HPDE6-E6E7 (cell line): ENCODE measurements at regions not wholly inside any gene's neighbourhood (a gene's known extent, or its start where the extent isn't known, plus 50 kb on each side); places are given as distances from the start of the nearest gene placed in this dataset.
A peak's percentile ranks its signal among the peaks of the same experiment; 100 is the strongest.
"Not testable (repeated sequence)": the region's sequence is repeated elsewhere in the genome, so short reads cannot be mapped to it uniquely, and the experiment has no call there.

Experiments
- DNase-seq: peaks from one replicate; pipeline ENCODE4 v3.0.0; 2011; ENCODE audit warnings: missing footprints; ENCODE audit errors: extremely low spot score

DNA sequence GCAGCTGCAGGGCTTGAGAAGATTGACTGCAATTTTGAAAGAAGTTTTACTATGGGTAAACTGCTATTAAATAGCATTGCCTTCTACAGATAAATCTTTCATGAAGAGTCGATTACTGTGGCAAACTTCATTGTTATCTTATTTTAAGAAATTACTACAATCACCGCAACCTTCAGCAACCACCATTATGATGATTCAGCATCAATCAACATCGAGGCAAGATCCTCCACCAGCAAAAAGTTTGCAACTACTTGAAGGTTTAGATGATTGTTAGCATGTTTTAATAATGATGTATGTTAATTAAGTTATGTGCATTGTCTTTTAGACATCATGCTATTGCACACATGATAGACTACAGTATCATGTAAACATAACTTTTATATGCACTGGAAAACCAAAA is 1511.0 kb downstream of the FSTL5 start:
- DNase-seq: no peak

- DNase-seq: no peak
Measured at GRCh38 chr4:160675550-160675949, 1488.2 kb downstream of the FSTL5 start.

DNA sequence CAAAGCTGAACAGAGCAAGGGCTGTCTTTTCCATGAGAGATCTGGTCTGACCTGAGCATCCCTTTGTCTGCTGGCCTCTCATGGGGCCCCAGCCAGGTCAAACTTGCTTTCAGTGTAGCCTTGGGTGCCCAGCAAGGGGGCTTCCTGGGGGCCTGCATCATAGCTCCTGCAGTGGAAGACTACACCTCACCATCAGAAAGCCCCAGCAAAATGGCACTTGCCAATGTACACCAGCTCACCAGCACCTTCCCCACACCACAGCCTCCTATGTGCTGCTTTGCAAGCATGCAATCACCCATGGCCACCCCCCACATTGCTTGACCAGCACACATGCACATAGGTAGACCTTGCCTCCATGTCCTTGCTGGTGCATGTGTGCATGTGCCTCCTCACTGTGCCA is 1478.1 kb downstream of the FSTL5 start:
- no peak for DNase-seq

DNA sequence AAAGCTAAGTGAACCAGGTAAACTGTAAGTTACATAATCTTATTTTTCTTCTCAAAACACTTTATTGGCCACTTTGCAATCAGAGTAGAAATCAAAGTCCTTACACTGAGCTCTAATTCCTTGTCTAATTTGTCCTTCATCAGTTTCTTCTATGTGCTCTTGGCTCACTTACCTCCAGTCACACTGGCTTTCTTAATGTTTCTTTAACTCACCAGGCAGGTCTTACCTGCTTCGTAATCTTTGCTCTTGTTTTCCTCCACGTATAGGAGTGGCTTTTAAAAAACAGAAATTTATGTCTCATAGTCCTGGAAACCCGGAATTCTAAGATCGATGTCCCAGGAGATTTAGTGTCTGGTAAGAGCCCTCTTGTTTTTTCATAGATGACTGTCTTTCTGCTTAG is 1462.1 kb downstream of the FSTL5 start:
- DNase-seq: no peak

DNA sequence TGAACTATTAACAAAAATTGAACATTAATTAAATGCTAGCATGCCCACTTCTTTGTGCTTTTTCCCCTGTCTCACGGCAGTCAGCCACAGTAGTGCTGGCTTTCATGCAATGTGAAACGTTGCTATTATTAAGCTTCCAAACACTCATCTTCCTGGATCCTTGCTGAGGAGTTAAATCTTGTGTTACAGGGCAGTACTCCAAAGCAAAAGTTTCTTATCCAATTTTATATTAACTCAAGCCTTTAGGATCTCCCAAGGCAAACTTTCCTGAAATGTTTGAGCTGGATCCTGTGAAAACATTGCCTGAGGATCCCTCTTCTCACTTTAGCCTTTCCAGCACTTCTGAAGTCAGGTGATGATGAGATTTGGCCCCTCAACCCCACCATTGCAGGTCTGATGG is 1454.8 kb downstream of the FSTL5 start:
- no peak for DNase-seq

DNA sequence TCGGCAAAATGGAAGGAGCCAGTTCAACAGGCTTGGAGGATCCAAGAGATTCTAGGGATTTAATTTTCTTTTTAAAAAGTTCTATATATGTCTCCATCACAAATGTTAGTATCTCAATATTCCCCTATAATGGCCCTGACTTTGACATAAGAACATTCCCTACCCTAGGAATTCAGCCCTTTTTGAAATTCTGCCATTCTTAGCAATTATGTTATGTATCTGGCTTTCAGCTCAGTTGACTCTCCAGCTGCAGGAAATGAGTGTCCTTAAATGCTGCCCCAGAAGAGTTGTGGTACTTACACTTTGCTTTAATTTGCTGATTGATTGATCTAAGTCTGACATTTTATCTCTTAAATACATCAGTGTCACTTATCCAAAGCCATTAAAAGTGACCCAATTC is 1454.3 kb downstream of the FSTL5 start:
- no peak for DNase-seq

DNA sequence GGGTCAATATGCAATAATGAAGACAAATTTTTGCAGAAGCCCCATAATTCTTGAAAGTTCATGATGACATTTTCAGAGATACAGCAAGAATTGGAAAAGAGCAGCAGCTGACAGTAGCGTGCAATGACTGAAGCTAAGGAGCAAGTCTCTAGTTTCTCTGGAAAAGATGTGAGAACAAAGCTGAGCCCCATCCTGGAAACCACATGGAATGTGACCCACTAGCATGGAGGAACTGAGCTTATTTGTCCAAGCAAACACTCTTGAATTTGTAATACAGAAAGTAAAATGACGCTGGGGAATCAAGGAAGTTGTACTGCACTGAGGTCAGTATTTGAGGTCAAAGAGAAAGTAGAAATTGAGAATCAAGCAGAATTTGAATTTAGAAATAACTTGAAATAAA is 1447.2 kb downstream of the FSTL5 start:
- no peak for DNase-seq

DNA sequence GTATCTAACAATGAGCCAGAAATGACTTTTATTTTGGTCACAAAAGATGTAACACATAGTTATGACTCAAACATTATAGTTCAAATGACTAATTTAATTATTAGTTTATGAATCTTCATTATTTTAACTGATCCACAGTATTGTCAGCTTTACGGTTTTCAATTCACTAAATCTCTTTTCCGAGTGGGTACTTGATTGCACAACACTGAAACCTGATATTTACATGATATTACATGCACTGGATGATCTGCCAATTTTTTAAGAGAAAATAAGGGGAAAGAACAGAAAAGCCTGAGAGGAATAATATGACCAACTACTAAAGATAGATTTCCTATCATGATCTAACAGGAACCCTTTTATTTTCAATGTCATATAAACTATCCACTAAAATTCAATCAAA is 1446.0 kb downstream of the FSTL5 start:
- no peak for DNase-seq

GRCh38 chr4:160724063-160724462 is 1439.7 kb downstream of the FSTL5 start:
- no peak for DNase-seq

- no peak for DNase-seq
Measured at GRCh38 chr4:160745126-160745525, 1418.7 kb downstream of the FSTL5 start.

DNA sequence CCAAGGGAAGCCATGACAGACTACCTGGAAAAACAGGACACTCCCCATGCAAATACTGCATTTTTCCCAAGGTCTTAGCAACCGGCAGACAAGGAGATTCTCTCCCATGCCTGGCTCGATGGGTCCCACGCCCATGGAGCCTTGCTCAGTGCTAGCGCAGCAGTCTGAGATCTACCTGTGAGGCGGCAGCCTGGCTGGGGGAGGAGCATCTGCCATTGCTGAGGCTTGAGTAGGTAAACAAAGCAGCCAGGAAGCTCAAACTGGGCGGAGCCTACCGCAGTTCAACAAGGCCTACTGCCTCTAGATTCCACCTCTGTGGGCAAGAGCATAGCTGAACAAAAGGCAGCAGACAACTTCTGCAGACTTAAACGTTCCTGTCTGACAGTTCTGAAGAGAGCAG is 1417.2 kb downstream of the FSTL5 start:
- not testable (repeated sequence) for DNase-seq

GRCh38 chr4:160772668-160773067 is 1391.1 kb downstream of the FSTL5 start:
- peak; percentile 1 for DNase-seq

- no peak for DNase-seq
Measured at GRCh38 chr4:160795216-160795615, 1368.6 kb downstream of the FSTL5 start.

- no peak for DNase-seq
Measured at GRCh38 chr4:160808174-160808573, 1355.6 kb downstream of the FSTL5 start.

DNA sequence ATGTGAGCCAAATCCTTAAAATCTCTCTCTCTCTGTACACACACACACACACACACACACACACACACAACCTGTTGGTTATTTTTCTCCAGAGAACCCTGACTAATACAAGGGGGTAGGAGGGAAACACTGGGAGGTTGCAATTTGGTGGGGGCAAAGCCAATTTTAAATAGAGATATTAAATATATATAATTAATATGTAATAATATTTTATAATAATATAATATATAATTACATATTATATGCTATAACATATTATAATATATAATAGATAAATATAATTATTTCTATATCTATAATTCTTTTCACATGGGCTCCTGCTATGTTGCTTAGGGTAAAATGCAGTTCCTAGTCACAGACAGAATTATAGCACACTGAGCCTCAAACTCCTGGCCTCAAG is 1354.2 kb downstream of the FSTL5 start:
- DNase-seq: no peak

GRCh38 chr4:160810424-160810823 is 1353.4 kb downstream of the FSTL5 start:
- no peak for DNase-seq

- DNase-seq: no peak
Measured at GRCh38 chr4:160810941-160811340, 1352.9 kb downstream of the FSTL5 start.

DNA sequence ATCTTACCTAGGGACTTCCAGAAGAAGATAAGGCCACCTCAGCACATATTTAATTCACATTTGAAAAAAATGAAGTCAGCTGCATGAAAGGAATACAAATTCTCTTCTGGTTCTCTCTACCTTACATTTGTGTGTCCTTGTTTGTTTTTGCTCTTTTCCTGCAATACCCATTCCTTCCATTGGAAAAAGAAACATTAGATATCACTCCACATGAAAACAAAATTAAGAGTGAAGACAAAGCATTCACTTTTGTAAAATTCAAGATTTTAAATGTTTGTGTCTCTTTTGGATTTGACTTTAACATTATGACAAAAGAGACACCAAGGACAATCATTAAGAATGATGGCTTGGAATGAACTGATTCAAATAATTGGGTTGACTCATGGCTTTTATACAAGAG is 1351.8 kb downstream of the FSTL5 start:
- no peak for DNase-seq

DNA sequence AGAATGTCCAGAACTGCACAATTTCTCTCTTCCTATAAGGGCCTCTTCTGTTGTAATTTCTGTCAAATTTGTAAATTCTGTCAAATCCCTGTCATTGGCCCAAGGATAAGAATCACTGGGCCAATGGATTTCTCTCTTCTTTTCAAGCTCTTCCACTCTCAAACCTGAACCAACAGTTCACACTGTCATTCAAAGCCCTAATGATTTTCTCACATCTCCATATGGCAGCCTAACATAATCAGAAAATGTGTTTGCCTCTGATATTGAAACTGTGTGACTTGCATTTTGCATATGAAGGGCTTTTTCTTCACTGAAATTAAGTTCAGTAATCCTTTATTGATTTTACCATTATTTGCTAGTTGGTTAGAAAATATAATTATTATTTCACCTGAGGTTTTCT is 1349.1 kb downstream of the FSTL5 start:
- DNase-seq: no peak

- DNase-seq: no peak
Measured at GRCh38 chr4:160818571-160818970, 1345.2 kb downstream of the FSTL5 start.

DNA sequence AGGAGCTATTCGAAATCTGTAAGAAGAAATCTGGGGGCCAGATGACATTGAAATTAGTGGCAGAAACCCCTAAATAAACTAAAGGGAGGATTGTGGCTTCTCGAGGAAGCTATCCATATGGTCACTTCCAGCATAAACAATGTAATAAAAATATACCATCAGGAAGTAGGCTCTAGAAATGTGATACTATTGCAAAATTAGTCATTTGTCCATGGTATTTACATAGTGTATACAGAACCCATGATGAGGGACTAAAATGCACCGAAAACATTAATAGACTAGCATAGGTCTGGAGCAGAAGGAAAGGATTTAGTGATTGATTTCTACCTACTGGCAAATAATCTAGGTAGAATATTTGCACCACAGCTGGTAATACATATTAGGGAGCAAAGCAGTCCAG is 1344.0 kb downstream of the FSTL5 start:
- DNase-seq: no peak

DNA sequence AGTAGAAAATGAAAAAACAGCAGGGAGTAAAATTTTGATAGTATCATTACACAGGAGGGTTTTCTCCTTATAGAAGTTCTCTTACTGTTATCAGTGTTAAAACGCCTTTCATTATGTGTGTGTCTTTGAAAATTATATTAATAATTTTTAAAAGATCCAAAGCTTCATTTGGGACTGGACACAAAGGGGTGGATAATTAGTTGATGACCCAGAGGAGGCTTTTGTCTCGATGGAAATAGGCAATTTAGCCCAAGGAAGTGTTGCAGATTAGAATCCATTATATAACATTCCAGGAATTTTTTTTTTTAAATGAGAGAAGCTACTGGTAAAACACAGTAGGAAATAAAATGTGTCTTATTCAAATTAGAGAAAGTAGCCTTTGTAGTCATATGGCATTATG is 1339.3 kb downstream of the FSTL5 start:
- DNase-seq: no peak

DNA sequence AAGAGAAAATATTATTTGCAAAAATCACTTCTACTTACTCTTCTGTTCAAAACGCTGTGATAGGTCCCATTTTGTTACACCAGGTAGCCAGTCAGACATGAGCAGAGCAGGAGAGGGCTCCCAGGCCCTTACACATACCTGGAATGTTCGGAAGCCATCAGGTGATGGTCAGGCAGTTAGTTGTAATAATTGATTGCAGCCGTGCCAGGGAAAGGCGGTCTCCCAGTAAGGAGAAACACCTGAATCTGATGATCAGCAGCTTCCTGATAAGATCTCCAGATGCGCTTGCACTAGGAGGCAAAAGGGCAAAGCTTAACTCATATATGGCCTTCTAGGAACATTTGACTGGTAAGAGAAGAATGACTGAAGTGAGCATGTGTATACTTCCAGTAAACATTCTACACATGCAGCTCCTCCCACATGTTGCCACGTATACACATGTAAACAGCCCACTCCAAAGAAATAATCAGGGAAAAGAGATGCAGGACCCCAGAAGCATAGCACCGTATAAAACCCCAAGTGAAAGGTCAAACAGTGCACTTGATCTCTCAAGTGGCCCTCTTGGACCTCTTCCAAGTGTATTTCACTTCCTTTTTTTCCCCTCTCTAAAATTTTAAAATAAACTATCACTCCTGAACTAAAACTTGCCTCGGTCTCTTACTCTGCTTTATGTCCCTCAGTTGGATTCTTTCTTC is 1338.0 kb downstream of the FSTL5 start:
- DNase-seq: no peak

DNA sequence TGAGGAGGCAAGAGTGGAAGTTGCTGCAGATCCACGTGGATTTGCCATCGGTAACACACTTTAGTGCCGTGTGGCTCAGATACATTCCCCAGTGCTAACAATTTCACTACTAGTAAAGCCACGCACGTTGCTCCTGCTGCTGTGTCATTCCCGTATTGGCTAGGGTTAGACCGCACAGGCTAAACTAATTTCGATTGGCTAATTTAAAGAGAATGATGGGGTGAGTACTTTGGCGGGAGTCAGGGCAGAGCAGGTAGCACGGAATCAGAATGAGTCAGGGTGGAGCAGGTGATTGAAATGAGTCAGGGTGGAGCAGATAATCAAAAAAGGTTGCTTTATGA is 1337.5 kb downstream of the FSTL5 start:
- DNase-seq: no peak
